ENCODE measurements at regions not wholly inside any gene's neighbourhood (a gene's known extent, or its start where the extent isn't known, plus 50 kb on each side); places are given as distances from the start of the nearest gene placed in this dataset.

DNA sequence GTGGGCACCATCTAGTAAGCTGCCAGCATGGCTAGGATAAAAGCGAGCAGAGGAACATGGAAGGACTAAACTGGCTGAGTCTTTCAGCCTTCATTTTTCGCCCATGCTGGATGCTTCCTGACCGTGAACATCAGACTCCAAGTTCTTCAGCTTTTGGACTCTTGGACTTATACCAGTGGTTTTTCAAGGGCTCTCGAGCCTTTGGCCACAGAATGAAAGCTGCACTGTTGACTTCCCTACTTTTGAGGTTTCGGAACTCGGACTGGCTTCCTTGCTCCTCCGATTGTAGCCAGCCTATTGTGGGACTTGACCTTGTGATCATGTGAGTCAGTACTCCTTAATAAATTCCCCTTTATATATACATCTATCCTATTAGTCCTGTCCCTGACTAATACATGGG is 785.1 kb upstream of the SLITRK6 start:
- TF ChIP-seq CTCF (IDR thresholded peaks at IDR 0.05; ENCODE audit: poor library complexity) = no peak
- TF ChIP-seq EZH2 (IDR thresholded peaks at IDR 0.05; ENCODE audit: borderline replicate concordance) = no peak

All from hepatocyte (in vitro differentiated cells).